Right atrium auricular region (tissue), 2 donors: ENCODE measurements at regions not wholly inside any gene's neighbourhood (a gene's known extent, or its start where the extent isn't known, plus 50 kb on each side); places are given as distances from the start of the nearest gene placed in this dataset.

ENCODE experiments used
- DNase-seq: peaks from one replicate; pipeline ENCODE4 v3.0.0-alpha.2; 2019; ENCODE audit warnings: low spot score
- H3K27ac ChIP-seq, 2 donors: fragments of 200-600 bp; sonication (generic); 1 replicate in 1 of 2; 2 replicates in 1 of 2; pipeline ENCODE4 v1.5.1; 2016 to 2019
- H3K27me3 ChIP-seq, 2 donors: fragments of 200-600 bp; sonication (generic); one replicate each; pipeline versions ENCODE4 v1.5.1 to v1.6.0; 2017 to 2019
- H3K36me3 ChIP-seq: fragments of 200-600 bp; sonication (generic); one replicate; pipeline ENCODE4 v1.5.1; 2016
- H3K4me1 ChIP-seq, 2 donors: fragments of 200-600 bp; sonication (generic); one replicate each; pipeline versions ENCODE4 v1.5.1 to v1.6.0; 2017 to 2019
- H3K4me3 ChIP-seq, 2 donors: fragments of 200-600 bp; sonication (generic); 1 replicate in 1 of 2; 2 replicates in 1 of 2; pipeline ENCODE4 v1.5.1; 2017 to 2019; ENCODE audit warnings: mild to moderate bottlenecking in 1 of 2, moderate library complexity in 1 of 2
- H3K9me3 ChIP-seq, 2 donors: fragments of 200-600 bp; sonication (generic); one replicate each; pipeline ENCODE4 v1.5.1; 2019
- TF ChIP-seq, protein P1 (sequence below), 2 donors: fragments of 200-600 bp; sonication (generic); IDR thresholded peaks; one replicate each; pipeline ENCODE4 v1.5.1; 2019; ENCODE audit warnings: antibody characterized with exemption in 2 of 2

DNA sequence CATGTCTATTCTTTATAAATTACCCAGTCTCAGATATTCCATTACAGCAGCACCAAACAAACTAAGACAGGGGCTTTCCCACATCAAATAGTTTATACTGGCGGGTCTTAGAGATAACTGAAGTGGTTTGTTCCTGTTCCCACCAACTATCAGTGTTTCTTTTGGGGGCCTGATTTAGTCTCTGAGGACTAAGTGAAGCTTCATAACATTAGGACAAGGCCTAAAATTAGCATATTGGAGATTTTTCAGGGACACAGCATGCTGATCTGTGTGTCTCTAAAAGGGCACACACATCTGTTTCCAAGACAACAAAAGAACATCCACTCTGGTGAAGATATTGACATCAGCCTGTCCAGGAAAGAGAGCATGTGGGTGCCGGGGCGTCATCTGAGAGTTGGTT is 72.6 kb upstream of the SEMA6D start:
- no peak for DNase-seq
- H3K9me3 ChIP-seq = no peaks in the 10 kb centered on the region
- no peaks in the 10 kb centered on the region for H3K27me3 ChIP-seq
- H3K4me1 ChIP-seq = no peaks in the 10 kb centered on the region
- TF ChIP-seq, protein P1, sequence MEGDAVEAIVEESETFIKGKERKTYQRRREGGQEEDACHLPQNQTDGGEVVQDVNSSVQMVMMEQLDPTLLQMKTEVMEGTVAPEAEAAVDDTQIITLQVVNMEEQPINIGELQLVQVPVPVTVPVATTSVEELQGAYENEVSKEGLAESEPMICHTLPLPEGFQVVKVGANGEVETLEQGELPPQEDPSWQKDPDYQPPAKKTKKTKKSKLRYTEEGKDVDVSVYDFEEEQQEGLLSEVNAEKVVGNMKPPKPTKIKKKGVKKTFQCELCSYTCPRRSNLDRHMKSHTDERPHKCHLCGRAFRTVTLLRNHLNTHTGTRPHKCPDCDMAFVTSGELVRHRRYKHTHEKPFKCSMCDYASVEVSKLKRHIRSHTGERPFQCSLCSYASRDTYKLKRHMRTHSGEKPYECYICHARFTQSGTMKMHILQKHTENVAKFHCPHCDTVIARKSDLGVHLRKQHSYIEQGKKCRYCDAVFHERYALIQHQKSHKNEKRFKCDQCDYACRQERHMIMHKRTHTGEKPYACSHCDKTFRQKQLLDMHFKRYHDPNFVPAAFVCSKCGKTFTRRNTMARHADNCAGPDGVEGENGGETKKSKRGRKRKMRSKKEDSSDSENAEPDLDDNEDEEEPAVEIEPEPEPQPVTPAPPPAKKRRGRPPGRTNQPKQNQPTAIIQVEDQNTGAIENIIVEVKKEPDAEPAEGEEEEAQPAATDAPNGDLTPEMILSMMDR (IDR thresholded peaks at IDR 0.05) = no peak
- no peak overlapping the region for H3K4me3 ChIP-seq
- H3K27ac ChIP-seq = no peak overlapping the region
- no peaks in the 10 kb centered on the region for H3K36me3 ChIP-seq

DNA sequence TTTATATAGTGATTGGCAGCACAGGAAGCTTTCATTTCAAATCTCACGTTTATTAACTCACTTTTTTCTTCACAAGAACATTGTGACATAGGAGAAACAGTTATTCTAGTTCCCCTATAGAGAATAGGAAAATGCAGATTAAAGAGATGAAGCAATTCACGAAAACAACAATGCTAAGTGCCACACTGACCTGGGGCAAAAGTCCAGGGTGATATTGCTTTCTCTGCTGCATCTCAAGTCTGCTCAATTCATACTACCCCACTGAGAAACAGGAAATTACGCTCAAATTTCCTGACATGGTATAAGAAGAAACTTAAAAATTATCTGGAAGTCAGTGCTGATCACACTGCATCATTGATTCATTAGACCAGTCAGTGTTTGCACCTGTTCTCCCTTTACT is 66.7 kb upstream of the SEMA6D start:
- Histone ChIP-seq H3K4me1 (no peaks in the 10 kb centered on the region), H3K9me3 (no peaks in the 10 kb centered on the region), H3K27ac (no peak overlapping the region), H3K27me3 (no peaks in the 10 kb centered on the region), H3K36me3 (no peaks in the 10 kb centered on the region), H3K4me3 (no peak overlapping the region)
- no peak for DNase-seq
- TF ChIP-seq, protein P1 (IDR thresholded peaks at IDR 0.05) = no peak

GRCh38 chr15:47652328-47652727 is 65.0 kb upstream of the SEMA6D start:
- no peak for DNase-seq
- TF ChIP-seq, protein P1 (IDR thresholded peaks at IDR 0.05) = no peak
- Histone ChIP-seq H3K4me3 (no peak overlapping the region), H3K36me3 (no peaks in the 10 kb centered on the region), H3K4me1 (no peaks in the 10 kb centered on the region), H3K27ac (no peak overlapping the region), H3K9me3 (no peaks in the 10 kb centered on the region), H3K27me3 (no peaks in the 10 kb centered on the region)

- no peak for DNase-seq
- Histone ChIP-seq H3K27ac (no peak overlapping the region), H3K4me3 (no peak overlapping the region), H3K36me3 (no peaks in the 10 kb centered on the region), H3K9me3 (no peaks in the 10 kb centered on the region), H3K4me1 (no peaks in the 10 kb centered on the region), H3K27me3 (no peaks in the 10 kb centered on the region)
- TF ChIP-seq, protein P1 (IDR thresholded peaks at IDR 0.05) = no peak
Observed at GRCh38 chr15:47652844-47653243, 64.5 kb upstream of the SEMA6D start.

GRCh38 chr15:47661661-47662180 is 55.6 kb upstream of the SEMA6D start:
- DNase-seq = no peak
- Histone ChIP-seq H3K4me1 (no peaks in the 10 kb centered on the region), H3K4me3 (no peak overlapping the region), H3K36me3 (no peaks in the 10 kb centered on the region), H3K27ac (no peak overlapping the region), H3K9me3 (no peaks in the 10 kb centered on the region), H3K27me3 (no peaks in the 10 kb centered on the region)
- TF ChIP-seq, protein P1 (IDR thresholded peaks at IDR 0.05) = no peak

- Histone ChIP-seq H3K4me1 (no peaks in the 10 kb centered on the region), H3K9me3 (no peaks in the 10 kb centered on the region), H3K27me3 (no peaks in the 10 kb centered on the region), H3K36me3 (no peaks in the 10 kb centered on the region), H3K27ac (no peak overlapping the region), H3K4me3 (no peak overlapping the region)
- TF ChIP-seq, protein P1 (IDR thresholded peaks at IDR 0.05) = no peak
- no peak for DNase-seq
Observed at GRCh38 chr15:47663101-47663500, 54.2 kb upstream of the SEMA6D start.
